GM12878 (cell line): ENCODE measurements at regions not wholly inside any gene's neighbourhood (a gene's known extent, or its start where the extent isn't known, plus 50 kb on each side); places are given as distances from the start of the nearest gene placed in this dataset.

Experiments used
- ATAC-seq: fragments of 200-7000 bp; cut with Tn5 transposase; 3 replicates; pipeline ENCODE4 v1.9.1; 2020; ENCODE audit warnings: mild to moderate bottlenecking, moderate library complexity
- BruUV-seq: library from RNA; stranded (reverse); fragments of 400-500 nt; replicated peaks from 2 replicates; lab custom pipeline; 2021; lab: Mats Ljungman, UMichigan
- CTCF ChIA-PET: fragments of 300-600 bp; sonication (Branson Sonifier 250); formaldehyde crosslinking; extraction: SDS; loops from one replicate; lab custom pipeline; 2021; ENCODE audit warnings: inconsistent platforms; lab: Yijun Ruan, JAX
- POLR2A ChIA-PET: fragments of 350-600 bp; formaldehyde crosslinking; extraction: SDS; loops from one replicate; lab custom pipeline; 2021; ENCODE audit warnings: inconsistent platforms; lab: Charles Lee
- RAD21 ChIA-PET: fragments of 300-600 bp; sonication (Branson Sonifier 250); formaldehyde crosslinking; loops from one replicate; lab custom pipeline; 2023; ENCODE audit warnings: antibody characterized with exemption; ENCODE audit not compliant: unreplicated experiment; lab: Charles Lee
- SMC1A ChIA-PET: fragments of 300-600 bp; sonication (Branson Sonifier 250); formaldehyde crosslinking; loops from one replicate; lab custom pipeline; 2023; ENCODE audit not compliant: unreplicated experiment, uncharacterized antibody; lab: Charles Lee
- DNase-seq: peaks from one replicate; pipeline ENCODE4 v3.0.0-alpha.2; 2011; ENCODE audit warnings: low read depth, low spot score
- FAIRE-seq: peaks from 3 replicates; lab custom pipeline; 2011; peaks lifted over from hg19 to GRCh38; lab: Jason Lieb, UNC
- H2AFZ ChIP-seq: 2 replicates; pipeline ENCODE4 v1.6.0; 2011; ENCODE audit warnings: low read depth, low read length, control low read depth; ENCODE audit not compliant: control insufficient read depth
- H3K27ac ChIP-seq: 2 replicates; pipeline ENCODE4 v1.5.1; 2011; ENCODE audit warnings: control low read depth; ENCODE audit not compliant: control insufficient read depth, insufficient read depth
- H3K27me3 ChIP-seq, 2 experiments: replicated peaks in 1 of 2; 2 replicates each; pipeline versions ENCODE4 v1.6.0 to v1.6.1; 2011; ENCODE audit warnings: low read length in 1 of 2; ENCODE audit not compliant: control insufficient read depth in 2 of 2, insufficient read depth in 2 of 2
- H3K36me3 ChIP-seq, 2 experiments: 2 replicates each; pipeline ENCODE4 v1.5.1; 2011; ENCODE audit warnings: low read length in 1 of 2; ENCODE audit not compliant: control insufficient read depth in 2 of 2, insufficient read depth in 2 of 2
- H3K4me1 ChIP-seq: 2 replicates; pipeline ENCODE4 v1.6.1; 2011; ENCODE audit warnings: mild to moderate bottlenecking, low read length, moderate library complexity, mixed read lengths; ENCODE audit not compliant: control insufficient read depth, insufficient read depth
- H3K4me2 ChIP-seq: 2 replicates; pipeline ENCODE4 v1.6.0; 2011; ENCODE audit warnings: control low read depth; ENCODE audit not compliant: control insufficient read depth, insufficient read depth
- H3K4me3 ChIP-seq: fragments of 200-600 bp; sonication (generic); 2 replicates; pipeline ENCODE4 v1.5.1; 2016
- H3K79me2 ChIP-seq: 2 replicates; pipeline ENCODE4 v1.6.0; 2011; ENCODE audit warnings: low read length; ENCODE audit not compliant: control insufficient read depth, insufficient read depth
- H3K9ac ChIP-seq: 2 replicates; pipeline ENCODE4 v1.8.0; 2011; ENCODE audit warnings: low read length, control low read depth, mixed read lengths; ENCODE audit not compliant: control insufficient read depth, insufficient read depth
- H3K9me3 ChIP-seq: replicated peaks from 3 replicates; pipeline ENCODE4 v1.5.1; 2011; ENCODE audit warnings: mild to moderate bottlenecking, low read length; ENCODE audit not compliant: control insufficient read depth, insufficient read depth
- H4K20me1 ChIP-seq: 2 replicates; pipeline ENCODE4 v1.6.0; 2011; ENCODE audit not compliant: control insufficient read depth, insufficient read depth
- ASH2L ChIP-seq: fragments of 300-600, 200-600 bp; sonication (generic); IDR thresholded peaks from 2 replicates; pipeline ENCODE4 v1.6.1; 2017; ENCODE audit warnings: low read depth, mild to moderate bottlenecking, borderline replicate concordance
- CREB1 ChIP-seq: IDR thresholded peaks from 2 replicates; pipeline ENCODE4 v1.6.1; 2012; ENCODE audit warnings: low read depth, mild to moderate bottlenecking, inconsistent platforms
- CREM ChIP-seq: IDR thresholded peaks from 2 replicates; pipeline ENCODE4 v1.6.1; 2014; ENCODE audit warnings: antibody characterized with exemption, low read depth
- EED ChIP-seq: sonication (generic); IDR thresholded peaks from 2 replicates; pipeline ENCODE4 v1.6.1; 2016; ENCODE audit warnings: antibody characterized with exemption, low read depth
- FOXK2 ChIP-seq: fragments of 450-650 bp; IDR thresholded peaks from 2 replicates; pipeline ENCODE4 v1.6.1; 2017; ENCODE audit warnings: mild to moderate bottlenecking, moderate library complexity
- FOXM1 ChIP-seq: IDR thresholded peaks from 2 replicates; pipeline ENCODE4 v1.6.1; 2012; ENCODE audit warnings: low read depth, mild to moderate bottlenecking, inconsistent platforms, low read length, moderate library complexity
- IKZF2 ChIP-seq, 2 experiments: fragments of 450-650 bp; IDR thresholded peaks; 2 replicates each; pipeline ENCODE4 v1.6.1; 2017; ENCODE audit warnings: mild to moderate bottlenecking in 2 of 2, moderate library complexity in 2 of 2
- MEF2B ChIP-seq: fragments of 450-650 bp; IDR thresholded peaks from 2 replicates; pipeline ENCODE4 v1.6.1; 2018; ENCODE audit warnings: mild to moderate bottlenecking, moderate library complexity; ENCODE audit not compliant: partially characterized antibody, poor library complexity, severe bottlenecking
- MXI1 ChIP-seq: fragments of 150-350 bp; IDR thresholded peaks from 2 replicates; pipeline ENCODE4 v1.6.1; 2011; ENCODE audit warnings: low read depth, mild to moderate bottlenecking, inconsistent platforms, low read length, improper control_type of control experiment
- MYB ChIP-seq: fragments of 150-350 bp; IDR thresholded peaks from 2 replicates; pipeline ENCODE4 v1.6.1; 2014; ENCODE audit warnings: mild to moderate bottlenecking, low read depth, low read length, borderline replicate concordance
- NFIC ChIP-seq: IDR thresholded peaks from 2 replicates; pipeline ENCODE4 v1.6.1; 2012; ENCODE audit warnings: low read depth, mild to moderate bottlenecking, inconsistent platforms, low read length, moderate library complexity
- NFYA ChIP-seq: IDR thresholded peaks from 2 replicates; pipeline ENCODE4 v1.6.1; 2011; ENCODE audit warnings: low read depth, mild to moderate bottlenecking, low read length, improper control_type of control experiment, borderline replicate concordance
- POU2F2 ChIP-seq: IDR thresholded peaks from 3 replicates; pipeline ENCODE4 v1.6.1; 2011; ENCODE audit warnings: low read depth, mild to moderate bottlenecking, low read length, borderline replicate concordance
- RBBP5 ChIP-seq: fragments of 200-600 bp; sonication (generic); conservative IDR thresholded peaks from 2 replicates; pipeline ENCODE4 v1.6.1; 2016
- RELA ChIP-seq: fragments of 450-650 bp; IDR thresholded peaks from 2 replicates; pipeline ENCODE4 v1.8.0; 2014; ENCODE audit warnings: borderline replicate concordance; ENCODE audit not compliant: partially characterized antibody
- SREBF2 ChIP-seq: IDR thresholded peaks from 2 replicates; pipeline ENCODE4 v1.6.1; 2012; ENCODE audit warnings: mild to moderate bottlenecking, low read length
- STAT3 ChIP-seq: IDR thresholded peaks from 2 replicates; pipeline ENCODE4 v1.6.1; 2011; ENCODE audit warnings: low read depth, low read length, improper control_type of control experiment
- TBL1XR1 ChIP-seq: IDR thresholded peaks from 2 replicates; pipeline ENCODE4 v1.6.1; 2012; ENCODE audit warnings: low read depth, low read length, improper control_type of control experiment
- YY1 ChIP-seq: IDR thresholded peaks from 2 replicates; pipeline ENCODE4 v1.6.1; 2011; ENCODE audit warnings: low read depth, mild to moderate bottlenecking, low read length
- ZNF217 ChIP-seq: fragments of 450-650 bp; IDR thresholded peaks from 2 replicates; pipeline ENCODE4 v1.6.1; 2017; ENCODE audit warnings: antibody characterized with exemption, mild to moderate bottlenecking
- WGBS: methylation state at CpG from one replicate; pipeline ENCODE4 v1.1.6; 2016; ENCODE audit warnings: low lambda C conversion rate; ENCODE audit not compliant: insufficient replicate concordance, insufficient coverage; ENCODE audit errors: missing lambda C conversion rate; 5-methylcytosine and 5-hydroxymethylcytosine counted together
- in situ Hi-C: fragments of 300-500 bp; cut with MboI; formaldehyde crosslinking; loops from 9 replicates; pipeline ENCODE4 v1.14.3; 2018; ENCODE audit warnings: mixed read lengths
- intact Hi-C: fragments of 100-400 bp; cut with micrococcal nuclease; formaldehyde crosslinking; loops from one replicate; pipeline ENCODE4 v1.14.2; 2022; ENCODE audit not compliant: unreplicated experiment
- TF ChIP-seq, protein P1 (sequence below): fragments of 450-650 bp; formaldehyde crosslinking; IDR thresholded peaks from 2 replicates; pipeline ENCODE4 v1.4.0; 2022; ENCODE audit warnings: mild to moderate bottlenecking, moderate library complexity

DNA sequence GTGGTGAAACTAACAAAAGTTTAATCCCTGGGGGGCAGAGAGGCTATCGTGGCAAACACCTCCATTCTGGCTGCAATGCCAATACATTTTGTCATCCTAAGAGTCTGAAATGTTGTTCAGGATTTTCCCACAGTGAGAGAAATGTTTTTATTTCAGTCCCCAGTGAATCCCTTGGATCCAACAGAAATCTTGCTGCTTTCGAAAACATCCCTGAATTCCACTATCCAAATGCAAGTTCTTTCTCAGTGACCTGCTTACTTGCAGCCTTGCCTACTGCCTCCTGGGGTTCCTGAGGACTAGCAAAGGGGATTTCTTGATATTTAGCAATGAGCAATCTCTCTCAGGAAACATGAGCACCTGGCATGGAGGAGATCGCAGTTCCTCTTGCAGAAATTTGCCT is 202.1 kb upstream of the IRX3 start (continued):
- TF ChIP-seq, protein P1, sequence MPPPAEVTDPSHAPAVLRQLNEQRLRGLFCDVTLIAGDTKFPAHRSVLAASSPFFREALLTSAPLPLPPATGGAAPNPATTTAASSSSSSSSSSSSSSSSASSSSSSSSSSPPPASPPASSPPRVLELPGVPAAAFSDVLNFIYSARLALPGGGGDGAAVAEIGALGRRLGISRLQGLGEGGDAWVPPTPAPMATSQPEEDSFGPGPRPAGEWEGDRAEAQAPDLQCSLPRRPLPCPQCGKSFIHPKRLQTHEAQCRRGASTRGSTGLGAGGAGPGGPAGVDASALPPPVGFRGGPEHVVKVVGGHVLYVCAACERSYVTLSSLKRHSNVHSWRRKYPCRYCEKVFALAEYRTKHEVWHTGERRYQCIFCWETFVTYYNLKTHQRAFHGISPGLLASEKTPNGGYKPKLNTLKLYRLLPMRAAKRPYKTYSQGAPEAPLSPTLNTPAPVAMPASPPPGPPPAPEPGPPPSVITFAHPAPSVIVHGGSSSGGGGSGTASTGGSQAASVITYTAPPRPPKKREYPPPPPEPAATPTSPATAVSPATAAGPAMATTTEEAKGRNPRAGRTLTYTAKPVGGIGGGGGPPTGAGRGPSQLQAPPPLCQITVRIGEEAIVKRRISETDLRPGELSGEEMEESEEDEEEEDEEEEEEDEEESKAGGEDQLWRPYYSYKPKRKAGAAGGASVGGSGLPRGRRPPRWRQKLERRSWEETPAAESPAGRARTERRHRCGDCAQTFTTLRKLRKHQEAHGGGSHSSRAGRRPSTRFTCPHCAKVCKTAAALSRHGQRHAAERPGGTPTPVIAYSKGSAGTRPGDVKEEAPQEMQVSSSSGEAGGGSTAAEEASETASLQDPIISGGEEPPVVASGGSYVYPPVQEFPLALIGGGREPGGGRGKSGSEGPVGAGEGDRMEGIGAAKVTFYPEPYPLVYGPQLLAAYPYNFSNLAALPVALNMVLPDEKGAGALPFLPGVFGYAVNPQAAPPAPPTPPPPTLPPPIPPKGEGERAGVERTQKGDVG (CRISPR knock-in tag), result no peak
- TF ChIP-seq, all 136 proteins: peak for 0

DNA sequence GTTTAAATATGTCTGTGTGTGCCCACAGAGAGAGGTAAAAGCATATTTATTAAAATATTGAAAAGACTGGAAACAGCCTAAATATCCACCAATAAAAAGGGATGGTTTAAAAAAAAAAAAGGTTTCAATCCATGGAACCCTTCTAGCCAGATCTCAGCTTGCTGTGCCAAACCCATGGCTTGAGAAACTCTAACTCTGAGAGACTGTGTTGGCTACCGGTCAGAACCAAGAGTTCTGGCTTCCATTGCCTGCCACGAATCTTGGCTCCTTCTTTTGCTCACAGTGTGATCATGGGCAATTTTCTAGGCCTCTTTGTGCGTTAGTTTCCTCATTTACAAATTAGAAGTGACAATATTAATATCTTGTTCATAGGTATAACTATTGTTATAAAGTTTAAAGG is 201.3 kb upstream of the IRX3 start:
- POLR2A ChIA-PET, result no interaction called here
- WGBS, result 16% methylated on average over 3 of the region's 3 CpGs
- no TSS peak for BruUV-seq

More for the DNA sequence above, 201.3 kb upstream of the IRX3 start:
- ChIA-PET SMC1A (no interaction called here), CTCF (no interaction called here), RAD21 (no interaction called here)
- intact Hi-C loops, result no loop called here
- H3K36me3 ChIP-seq, result no peaks in the 10 kb centered on the region
- no peak overlapping the region for H2AFZ ChIP-seq
- in situ Hi-C loops, result no loop called here
- no peak for TF ChIP-seq STAT3
- no peak for TF ChIP-seq FOXK2
- no peak for TF ChIP-seq SREBF2
- TF ChIP-seq TBL1XR1, result no peak
- no peak for TF ChIP-seq IKZF2 (IDR thresholded peaks at IDR 0.05)
- TF ChIP-seq MYB, result no peak
- no peak for TF ChIP-seq POU2F2
- TF ChIP-seq RELA, result no peak
- TF ChIP-seq FOXM1, result no peak
- TF ChIP-seq NFYA, result no peak
- no peak for TF ChIP-seq NFIC
- no peak for TF ChIP-seq CREB1
- TF ChIP-seq ZNF217, result no peak
- TF ChIP-seq CREM, result no peak
- TF ChIP-seq MXI1, result no peak
- TF ChIP-seq YY1, result no peak
- TF ChIP-seq ASH2L, result no peak
- TF ChIP-seq RBBP5, result no peak
- TF ChIP-seq EED, result no peak
- TF ChIP-seq MEF2B, result no peak
- H3K27ac ChIP-seq, result no peak overlapping the region
- H3K4me1 ChIP-seq, result no peaks in the 10 kb centered on the region
- FAIRE-seq (no peak), DNase-seq (no peak), ATAC-seq (no peak)
- no peak overlapping the region for H3K9ac ChIP-seq
- H3K4me2 ChIP-seq, result no peak overlapping the region
- no peaks in the 10 kb centered on the region for H3K79me2 ChIP-seq
- H3K4me3 ChIP-seq, result no peak overlapping the region
- H4K20me1 ChIP-seq, result no peaks in the 10 kb centered on the region
- no peaks in the 10 kb centered on the region for H3K9me3 ChIP-seq
- H3K27me3 ChIP-seq, result no peaks in the 10 kb centered on the region
